ENCODE measurements at regions not wholly inside any gene's neighbourhood (a gene's known extent, or its start where the extent isn't known, plus 50 kb on each side); places are given as distances from the start of the nearest gene placed in this dataset.

- ChIA-PET POLR2A (no interaction called here), CTCF (no interaction called here)
- TF ChIP-seq ARNT (IDR thresholded peaks at IDR 0.05) (no peak), CTBP1 (IDR thresholded peaks at IDR 0.05; ENCODE audit: borderline replicate concordance) (no peak), PKNOX1 (IDR thresholded peaks at IDR 0.05) (no peak), FOXM1 (IDR thresholded peaks at IDR 0.05; ENCODE audit: borderline replicate concordance) (no peak), ELF4 (IDR thresholded peaks at IDR 0.05) (no peak), TARDBP (IDR thresholded peaks at IDR 0.05) (no peak)
- DNase-seq (ENCODE audit: extremely low spot score) = no peak
These were observed 291.6 kb upstream of the PAPPA start for GRCh38 chr9:115862021-115862420.

GRCh38 chr9:115864581-115864980, 289.0 kb upstream of the PAPPA start:
- CTCF ChIA-PET = no interaction called here
- no peak for DNase-seq (ENCODE audit: extremely low spot score)
- TF ChIP-seq FOXK2 (IDR thresholded peaks at IDR 0.05) (no peak), NFRKB (IDR thresholded peaks at IDR 0.05) (no peak), ARNT (IDR thresholded peaks at IDR 0.05) (no peak), BHLHE40 (IDR thresholded peaks at IDR 0.05; ENCODE audit: borderline replicate concordance) (no peak), TARDBP (IDR thresholded peaks at IDR 0.05) (no peak), SUZ12 (IDR thresholded peaks at IDR 0.05) (no peak), FOXM1 (IDR thresholded peaks at IDR 0.05; ENCODE audit: borderline replicate concordance) (no peak), PKNOX1 (IDR thresholded peaks at IDR 0.05) (no peak), L3MBTL2 (conservative IDR thresholded peaks at IDR 0.05) (no peak), ZNF384 (IDR thresholded peaks at IDR 0.05) (no peak), HDGF (IDR thresholded peaks at IDR 0.05; ENCODE audit: borderline replicate concordance) (no peak), CTBP1 (IDR thresholded peaks at IDR 0.05; ENCODE audit: borderline replicate concordance) (no peak), ELF4 (IDR thresholded peaks at IDR 0.05) (no peak), FOXA1 (IDR thresholded peaks at IDR 0.05) (no peak), SP1 (IDR thresholded peaks at IDR 0.05) (no peak), LEF1 (IDR thresholded peaks at IDR 0.05; ENCODE audit: borderline replicate concordance) (no peak)
- POLR2A ChIA-PET = no interaction called here

DNA sequence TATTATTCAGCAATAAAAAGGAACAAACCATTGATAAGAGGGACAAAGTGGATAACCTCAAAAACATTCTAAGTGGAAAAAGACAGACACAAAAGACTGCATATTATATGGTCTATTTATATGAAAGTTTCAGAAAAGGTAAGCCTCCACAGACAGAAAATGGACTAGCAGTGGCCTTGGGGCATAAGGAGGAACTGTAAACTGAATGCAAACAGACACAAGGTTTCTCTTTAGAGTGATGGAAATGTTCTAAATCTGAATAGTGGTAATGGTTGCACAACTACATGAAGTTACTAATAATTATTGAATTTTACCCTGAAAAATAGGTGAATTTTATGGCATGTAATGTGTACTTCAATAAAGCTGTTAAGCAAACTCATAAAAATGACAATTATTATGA, 286.3 kb upstream of the PAPPA start:
- TF ChIP-seq BHLHE40 (IDR thresholded peaks at IDR 0.05; ENCODE audit: borderline replicate concordance) = no peak
- no peak for TF ChIP-seq HDGF (IDR thresholded peaks at IDR 0.05; ENCODE audit: borderline replicate concordance)
- no peak for TF ChIP-seq NFRKB (IDR thresholded peaks at IDR 0.05)
- TF ChIP-seq FOXM1 (IDR thresholded peaks at IDR 0.05; ENCODE audit: borderline replicate concordance) = no peak
- no peak for TF ChIP-seq CTBP1 (IDR thresholded peaks at IDR 0.05; ENCODE audit: borderline replicate concordance)
- no peak for TF ChIP-seq SP1 (IDR thresholded peaks at IDR 0.05)
- TF ChIP-seq L3MBTL2 (conservative IDR thresholded peaks at IDR 0.05) = no peak
- no peak for TF ChIP-seq ZNF384 (IDR thresholded peaks at IDR 0.05)
- no peak for TF ChIP-seq FOXA1 (IDR thresholded peaks at IDR 0.05)
- no peak for TF ChIP-seq ELF4 (IDR thresholded peaks at IDR 0.05)
- TF ChIP-seq PKNOX1 (IDR thresholded peaks at IDR 0.05) = no peak
- no peak for TF ChIP-seq TARDBP (IDR thresholded peaks at IDR 0.05)
- TF ChIP-seq ARNT (IDR thresholded peaks at IDR 0.05) = no peak
- TF ChIP-seq LEF1 (IDR thresholded peaks at IDR 0.05; ENCODE audit: borderline replicate concordance) = no peak
- no peak for TF ChIP-seq SUZ12 (IDR thresholded peaks at IDR 0.05)
- TF ChIP-seq FOXK2 (IDR thresholded peaks at IDR 0.05) = no peak
- CTCF ChIA-PET = interaction anchor here (0.6 kb wide), 1 partner anchor 108 kb away, joined by 4 read pairs; no protein-coding TSS in a partner anchor

DNA sequence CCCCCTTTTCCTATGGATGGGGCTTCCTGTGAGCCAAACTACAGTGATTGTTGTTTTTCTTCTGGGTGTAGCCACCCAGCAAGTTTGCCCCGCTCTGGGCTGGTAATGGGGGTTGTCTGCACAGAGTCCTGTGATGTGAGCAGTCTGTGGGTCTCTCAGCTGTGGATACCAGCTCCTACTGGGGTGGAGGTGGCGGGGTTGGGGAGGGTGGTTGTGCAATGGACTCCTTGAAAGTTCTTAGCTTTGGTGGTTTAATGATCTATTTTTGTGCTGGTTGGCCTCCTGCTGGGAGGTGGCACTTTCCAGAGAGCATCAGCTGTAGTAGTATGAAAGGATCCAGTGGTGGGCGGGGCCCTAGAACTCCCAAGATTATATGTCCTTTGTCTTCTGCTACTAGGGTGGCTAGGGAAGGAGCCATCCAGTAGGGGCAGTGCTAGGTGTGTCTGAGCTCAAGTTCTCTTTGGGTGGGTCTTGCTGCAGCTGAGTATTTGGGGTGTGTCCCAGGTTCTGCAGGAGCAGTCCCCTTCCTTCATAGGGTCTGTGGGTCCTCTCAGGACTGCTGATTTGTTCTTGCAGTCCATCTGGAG, 275.6 kb upstream of the PAPPA start:
- CTCF ChIA-PET = no interaction called here
- DNase-seq (ENCODE audit: extremely low spot score) = no peak
- no peak for TF ChIP-seq ELF4 (IDR thresholded peaks at IDR 0.05)
- POLR2A ChIA-PET = no interaction called here

More for the DNA sequence above, 286.3 kb upstream of the PAPPA start:
- DNase-seq (ENCODE audit: extremely low spot score) = no peak
- POLR2A ChIA-PET = no interaction called here

DNA sequence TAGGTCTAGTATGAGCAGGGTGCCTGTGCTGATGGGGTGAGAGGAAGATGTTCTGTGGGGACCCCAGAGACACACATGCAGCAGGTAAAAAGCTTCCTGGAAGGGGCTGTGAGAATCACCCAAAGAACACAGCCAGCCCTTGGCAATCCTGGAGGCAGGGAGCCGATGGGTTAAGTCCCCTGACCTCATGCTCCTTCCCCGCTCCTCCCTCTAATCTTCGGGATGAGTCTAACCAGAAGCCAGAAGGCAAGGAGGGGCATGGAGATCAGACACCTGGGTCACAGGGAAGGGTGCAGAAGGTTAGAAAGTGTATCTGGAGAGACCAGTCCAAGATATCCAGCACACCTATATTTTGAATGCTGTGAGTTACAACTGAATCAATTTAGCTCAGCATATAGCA, 274.1 kb upstream of the PAPPA start:
- no peak for DNase-seq (ENCODE audit: extremely low spot score)
- ChIA-PET POLR2A (no interaction called here), CTCF (no interaction called here)
- TF ChIP-seq PKNOX1 (IDR thresholded peaks at IDR 0.05) = no peak
- no peak for TF ChIP-seq HDGF (IDR thresholded peaks at IDR 0.05; ENCODE audit: borderline replicate concordance)
- no peak for TF ChIP-seq ARNT (IDR thresholded peaks at IDR 0.05)
- no peak for TF ChIP-seq FOXM1 (IDR thresholded peaks at IDR 0.05; ENCODE audit: borderline replicate concordance)
- no peak for TF ChIP-seq ELF4 (IDR thresholded peaks at IDR 0.05)
- no peak for TF ChIP-seq FOXK2 (IDR thresholded peaks at IDR 0.05)
- no peak for TF ChIP-seq LEF1 (IDR thresholded peaks at IDR 0.05; ENCODE audit: borderline replicate concordance)
- TF ChIP-seq CTBP1 (IDR thresholded peaks at IDR 0.05; ENCODE audit: borderline replicate concordance) = no peak
- TF ChIP-seq ZNF384 (IDR thresholded peaks at IDR 0.05) = no peak
- TF ChIP-seq SUZ12 (IDR thresholded peaks at IDR 0.05) = no peak
- TF ChIP-seq BHLHE40 (IDR thresholded peaks at IDR 0.05; ENCODE audit: borderline replicate concordance) = no peak
- no peak for TF ChIP-seq NFRKB (IDR thresholded peaks at IDR 0.05)
- no peak for TF ChIP-seq SP1 (IDR thresholded peaks at IDR 0.05)
- TF ChIP-seq L3MBTL2 (conservative IDR thresholded peaks at IDR 0.05) = no peak

Measured in HEK293T (cell line).